H9 (cell line): ENCODE measurements at regions not wholly inside any gene's neighbourhood (a gene's known extent, or its start where the extent isn't known, plus 50 kb on each side); places are given as distances from the start of the nearest gene placed in this dataset.

ENCODE experiments used
- DNase-seq: peaks from one replicate; pipeline ENCODE4 v3.0.0-alpha.2; 2017
- H2AFZ ChIP-seq: one replicate; pipeline ENCODE4 v1.6.1; 2013; ENCODE audit warnings: mild to moderate bottlenecking, low read length, control low read depth, moderate library complexity
- H2AK5ac ChIP-seq: 2 replicates; pipeline ENCODE4 v1.6.1; 2013; ENCODE audit warnings: low read length, control low read depth, mixed read lengths; ENCODE audit not compliant: insufficient read length
- H2BK120ac ChIP-seq: one replicate; pipeline ENCODE4 v1.6.1; 2013; ENCODE audit warnings: low read depth, mild to moderate bottlenecking, low read length, control low read depth, inconsistent platforms; ENCODE audit not compliant: poor library complexity, severe bottlenecking
- H2BK12ac ChIP-seq: 2 replicates; pipeline ENCODE4 v1.6.1; 2013; ENCODE audit warnings: low read length, control low read depth, mixed read lengths, low read depth; ENCODE audit not compliant: insufficient read length
- H2BK15ac ChIP-seq: 2 replicates; pipeline ENCODE4 v1.6.1; 2013; ENCODE audit warnings: low read depth, low read length, control low read depth
- H2BK20ac ChIP-seq: one replicate; pipeline ENCODE4 v1.6.1; 2013; ENCODE audit warnings: low read depth, mild to moderate bottlenecking, low read length, control low read depth, inconsistent platforms; ENCODE audit not compliant: poor library complexity, severe bottlenecking
- H2BK5ac ChIP-seq: 2 replicates; pipeline ENCODE4 v1.6.1; 2013; ENCODE audit warnings: low read length, control low read depth, mixed read lengths; ENCODE audit not compliant: insufficient read length
- H3K14ac ChIP-seq: 2 replicates; pipeline ENCODE4 v1.6.1; 2013; ENCODE audit warnings: low read length, control low read depth; ENCODE audit not compliant: insufficient read depth
- H3K18ac ChIP-seq: 2 replicates; pipeline ENCODE4 v1.6.1; 2013; ENCODE audit warnings: low read depth, mild to moderate bottlenecking, mixed read lengths, low read length, control low read depth; ENCODE audit not compliant: insufficient read length
- H3K23ac ChIP-seq: 2 replicates; pipeline ENCODE4 v1.6.1; 2013; ENCODE audit warnings: low read length, control low read depth, mixed read lengths, low read depth; ENCODE audit not compliant: insufficient read length
- H3K23me2 ChIP-seq: 2 replicates; pipeline ENCODE4 v1.6.1; 2013; ENCODE audit warnings: low read depth, mild to moderate bottlenecking, mixed read lengths, low read length, control low read depth; ENCODE audit not compliant: insufficient read length, poor library complexity, severe bottlenecking
- H3K27ac ChIP-seq: 2 replicates; pipeline ENCODE4 v1.5.1; 2013; ENCODE audit warnings: low read length, control low read depth, mixed read lengths, low read depth; ENCODE audit not compliant: insufficient read length
- H3K27me3 ChIP-seq: 2 replicates; pipeline ENCODE4 v1.6.1; 2013; ENCODE audit warnings: low read length, control low read depth, inconsistent platforms; ENCODE audit not compliant: insufficient read depth
- H3K4ac ChIP-seq: 2 replicates; pipeline ENCODE4 v1.6.1; 2013; ENCODE audit warnings: low read depth, mild to moderate bottlenecking, control low read depth, inconsistent platforms, low read length, moderate library complexity
- H3K4me1 ChIP-seq: 2 replicates; pipeline ENCODE4 v1.6.1; 2013; ENCODE audit warnings: low read length, control low read depth, inconsistent platforms; ENCODE audit not compliant: insufficient read depth
- H3K4me2 ChIP-seq: 2 replicates; pipeline ENCODE4 v1.6.1; 2013; ENCODE audit warnings: low read length, control low read depth, mixed read lengths; ENCODE audit not compliant: insufficient read length, insufficient read depth
- H3K56ac ChIP-seq: 2 replicates; pipeline ENCODE4 v1.6.1; 2013; ENCODE audit warnings: low read depth, mild to moderate bottlenecking, mixed read lengths, low read length, control low read depth; ENCODE audit not compliant: insufficient read length
- H3K79me1 ChIP-seq: 2 replicates; pipeline ENCODE4 v1.6.1; 2013; ENCODE audit warnings: low read depth, mild to moderate bottlenecking, moderate library complexity, low read length, control low read depth, inconsistent platforms; ENCODE audit not compliant: insufficient read depth, poor library complexity, severe bottlenecking
- H3K79me2 ChIP-seq: 2 replicates; pipeline ENCODE4 v1.6.1; 2013; ENCODE audit warnings: low read length, control low read depth, inconsistent platforms; ENCODE audit not compliant: insufficient read depth
- H3K9ac ChIP-seq: 2 replicates; pipeline ENCODE4 v1.6.1; 2013; ENCODE audit warnings: low read length, control low read depth, mixed read lengths; ENCODE audit not compliant: insufficient read length; ENCODE audit errors: extremely low read depth
- H3K9me3 ChIP-seq: one replicate; pipeline ENCODE4 v1.6.1; 2013; ENCODE audit warnings: low read depth, low read length, inconsistent platforms; ENCODE audit not compliant: control insufficient read depth
- H3T11ph ChIP-seq: one replicate; pipeline ENCODE4 v1.6.1; 2013; ENCODE audit warnings: mild to moderate bottlenecking, low read length, control low read depth, inconsistent platforms
- H4K20me1 ChIP-seq: one replicate; pipeline ENCODE4 v1.6.1; 2013; ENCODE audit not compliant: control insufficient read depth, insufficient read length, insufficient read depth
- H4K5ac ChIP-seq: 2 replicates; pipeline ENCODE4 v1.6.1; 2013; ENCODE audit warnings: low read depth, mild to moderate bottlenecking, mixed read lengths, low read length, control low read depth; ENCODE audit not compliant: insufficient read length
- H4K8ac ChIP-seq: replicated peaks from 2 replicates; pipeline ENCODE4 v1.6.1; 2013; ENCODE audit warnings: low read length, control low read depth, mixed read lengths, low read depth; ENCODE audit not compliant: insufficient read length
- H4K91ac ChIP-seq: 2 replicates; pipeline ENCODE4 v1.6.1; 2013; ENCODE audit warnings: low read depth, mild to moderate bottlenecking, moderate library complexity, mixed read lengths, low read length, control low read depth; ENCODE audit not compliant: insufficient read length
- H3K27ac Mint-ChIP-seq, 3 experiments: 2 replicates in 2 of 3; 3 replicates in 1 of 3; pipeline ENCODE4 v1.8.0; 2020 to 2021; ENCODE audit warnings: mixed read lengths in 3 of 3, mild to moderate bottlenecking in 1 of 3, moderate library complexity in 1 of 3
- H3K27me3 Mint-ChIP-seq: 2 replicates; pipeline ENCODE4 v1.8.0; 2021; ENCODE audit warnings: low read depth, mild to moderate bottlenecking, moderate library complexity, mixed read lengths
- H3K36me3 Mint-ChIP-seq, 3 experiments: 2 replicates in 2 of 3; 3 replicates in 1 of 3; pipeline ENCODE4 v1.8.0; 2020 to 2021; ENCODE audit warnings: low read depth in 3 of 3, mixed read lengths in 3 of 3; ENCODE audit not compliant: insufficient read depth in 1 of 3
- H3K4me1 Mint-ChIP-seq, 2 experiments: 2 replicates each; pipeline ENCODE4 v1.8.0; 2020; ENCODE audit warnings: mixed read lengths in 2 of 2
- H3K4me3 Mint-ChIP-seq, 2 experiments: 2 replicates in 1 of 2; 3 replicates in 1 of 2; pipeline ENCODE4 v1.8.0; 2020 to 2021; ENCODE audit warnings: mild to moderate bottlenecking in 2 of 2, mixed read lengths in 2 of 2, moderate library complexity in 1 of 2
- H3K9me3 Mint-ChIP-seq, 2 experiments: 2 replicates in 1 of 2; 3 replicates in 1 of 2; pipeline ENCODE4 v1.8.0; 2020; ENCODE audit warnings: mild to moderate bottlenecking in 2 of 2, mixed read lengths in 2 of 2, moderate library complexity in 1 of 2
- CTCF ChIP-seq: fragments of 200-600 bp; sonication (generic); conservative IDR thresholded peaks from 3 replicates; pipeline ENCODE4 v1.8.0; 2021; ENCODE audit warnings: antibody characterized with exemption, mild to moderate bottlenecking
- WGBS: extraction: QIAGEN DNeasy Blood & Tissue Kit; methylation state at CpG from one replicate; pipeline ENCODE4 v1.1.7; 2013; ENCODE audit warnings: missing lambda C conversion rate, low lambda C conversion rate, mixed read lengths; ENCODE audit not compliant: insufficient read length; ENCODE audit errors: extremely low coverage; 5-methylcytosine and 5-hydroxymethylcytosine counted together

- Histone ChIP-seq H4K8ac (no peak overlapping the region), H3K4me1 (0 out of 2 replicates have a peak, but pooled peaks cover 2% of the 10 kb centered on the region), H3K56ac (no peak overlapping the region), H3K4me2 (no peak overlapping the region), H3K18ac (no peak overlapping the region), H2BK20ac (no peak overlapping the region), H3K23me2 (no peaks in the 10 kb centered on the region), H3K27ac (no peak overlapping the region), H3K79me1 (no peaks in the 10 kb centered on the region), H3K27me3 (no peaks in the 10 kb centered on the region), H4K20me1 (no peaks in the 10 kb centered on the region), H2BK5ac (no peak overlapping the region), H2BK120ac (no peak overlapping the region), H3K9me3 (no peaks in the 10 kb centered on the region), H3K23ac (no peak overlapping the region), H4K5ac (no peak overlapping the region), H3K14ac (no peak overlapping the region), H4K91ac (no peak overlapping the region), H2BK12ac (no peak overlapping the region), H3K9ac (no peak overlapping the region), H2AFZ (no peak overlapping the region), H2BK15ac (no peak overlapping the region), H3K4ac (no peak overlapping the region), H3T11ph (no peak overlapping the region), H2AK5ac (no peak overlapping the region), H3K79me2 (no peaks in the 10 kb centered on the region)
- Mint-ChIP-seq H3K36me3 (no peaks in the 10 kb centered on the region), H3K4me3 (no peak overlapping the region), H3K27me3 (peaks cover 10% of the 10 kb centered on the region), H3K4me1 (peaks cover 14 to 20% of the 10 kb centered on the region in 2 experiments), H3K9me3 (no peaks in the 10 kb centered on the region), H3K27ac (no peak overlapping the region)
- no CpG with 5 or more reads among the region's 3 CpGs for WGBS
- no peak for TF ChIP-seq CTCF
- no peak for DNase-seq
Observed at GRCh38 chr6:40740518-40740917, 153.4 kb upstream of the LRFN2 start.
